ENCODE measurements at regions not wholly inside any gene's neighbourhood (a gene's known extent, or its start where the extent isn't known, plus 50 kb on each side); places are given as distances from the start of the nearest gene placed in this dataset.

GRCh38 chr3:18902081-18902793 lies 246.1 kb upstream of the KCNH8 start:
- TF ChIP-seq CTCF (IDR thresholded peaks at IDR 0.05; ENCODE audit: borderline replicate concordance, extremely low read depth, low read length, poor library complexity, severe bottlenecking) (no peak), EZH2 (IDR thresholded peaks at IDR 0.05; ENCODE audit: borderline replicate concordance, low read depth, low read length, severe bottlenecking) (no peak)
- ATAC-seq (ENCODE audit: insufficient read depth, low read depth) (no peak), DNase-seq (no peak)
- Histone ChIP-seq H3K9ac (ENCODE audit: low read depth, low read length) (no peak overlapping the region), H3K9me3 (ENCODE audit: insufficient read depth, low read length, severe bottlenecking) (no peaks in the 10 kb centered on the region), H3K27ac (ENCODE audit: low read length) (no peak overlapping the region), H2AFZ (ENCODE audit: low read depth, low read length) (no peak overlapping the region), H3K4me3 (ENCODE audit: low read depth in 1 of 2, low read length in 2 of 2) (no peak overlapping the region), H3K36me3 (ENCODE audit: insufficient read depth, low read length) (no peaks in the 10 kb centered on the region), H3K4me2 (ENCODE audit: insufficient read depth, low read length) (no peak overlapping the region), H4K20me1 (ENCODE audit: insufficient read depth, low read length) (no peaks in the 10 kb centered on the region), H3K79me2 (ENCODE audit: insufficient read depth, low read length) (no peaks in the 10 kb centered on the region), H3K4me1 (ENCODE audit: insufficient read depth, low read length) (no peaks in the 10 kb centered on the region), H3K27me3 (ENCODE audit: insufficient read depth, low read length, poor library complexity) (no peaks in the 10 kb centered on the region)

GRCh38 chr3:18901571-18901970 lies 246.7 kb upstream of the KCNH8 start:
- ATAC-seq (ENCODE audit: insufficient read depth, low read depth) (no peak), DNase-seq (no peak)
- H3K27ac ChIP-seq (ENCODE audit: low read length): no peak overlapping the region
- no peaks in the 10 kb centered on the region for H3K79me2 ChIP-seq (ENCODE audit: insufficient read depth, low read length)
- H3K9me3 ChIP-seq (ENCODE audit: insufficient read depth, low read length, severe bottlenecking): no peaks in the 10 kb centered on the region
- no peaks in the 10 kb centered on the region for H4K20me1 ChIP-seq (ENCODE audit: insufficient read depth, low read length)
- no peak overlapping the region for H2AFZ ChIP-seq (ENCODE audit: low read depth, low read length)
- no peaks in the 10 kb centered on the region for H3K4me1 ChIP-seq (ENCODE audit: insufficient read depth, low read length)
- H3K9ac ChIP-seq (ENCODE audit: low read depth, low read length): no peak overlapping the region
- H3K4me2 ChIP-seq (ENCODE audit: insufficient read depth, low read length): no peak overlapping the region
- H3K27me3 ChIP-seq (ENCODE audit: insufficient read depth, low read length, poor library complexity): no peaks in the 10 kb centered on the region
- no peaks in the 10 kb centered on the region for H3K36me3 ChIP-seq (ENCODE audit: insufficient read depth, low read length)
- no peak overlapping the region for H3K4me3 ChIP-seq (ENCODE audit: low read depth in 1 of 2, low read length in 2 of 2)
- TF ChIP-seq CTCF (IDR thresholded peaks at IDR 0.05; ENCODE audit: borderline replicate concordance, extremely low read depth, low read length, poor library complexity, severe bottlenecking): no peak
- TF ChIP-seq EZH2 (IDR thresholded peaks at IDR 0.05; ENCODE audit: borderline replicate concordance, low read depth, low read length, severe bottlenecking): no peak

- no peak overlapping the region for H3K4me3 ChIP-seq (ENCODE audit: low read depth in 1 of 2, low read length in 2 of 2)
- no peaks in the 10 kb centered on the region for H3K4me1 ChIP-seq (ENCODE audit: insufficient read depth, low read length)
- no peaks in the 10 kb centered on the region for H4K20me1 ChIP-seq (ENCODE audit: insufficient read depth, low read length)
- no peak for DNase-seq
- no peak for TF ChIP-seq CTCF (IDR thresholded peaks at IDR 0.05; ENCODE audit: borderline replicate concordance, extremely low read depth, low read length, poor library complexity, severe bottlenecking)
- no peak for TF ChIP-seq EZH2 (IDR thresholded peaks at IDR 0.05; ENCODE audit: borderline replicate concordance, low read depth, low read length, severe bottlenecking)
- no peaks in the 10 kb centered on the region for H3K79me2 ChIP-seq (ENCODE audit: insufficient read depth, low read length)
- H2AFZ ChIP-seq (ENCODE audit: low read depth, low read length): no peak overlapping the region
- H3K9me3 ChIP-seq (ENCODE audit: insufficient read depth, low read length, severe bottlenecking): no peaks in the 10 kb centered on the region
- H3K36me3 ChIP-seq (ENCODE audit: insufficient read depth, low read length): no peaks in the 10 kb centered on the region
- H3K4me2 ChIP-seq (ENCODE audit: insufficient read depth, low read length): no peak overlapping the region
- no peak overlapping the region for H3K27ac ChIP-seq (ENCODE audit: low read length)
- no peak overlapping the region for H3K9ac ChIP-seq (ENCODE audit: low read depth, low read length)
- peaks cover 4% of the 10 kb centered on the region for H3K27me3 ChIP-seq (ENCODE audit: insufficient read depth, low read length, poor library complexity)
- ATAC-seq (ENCODE audit: insufficient read depth, low read depth): no peak
Measured at GRCh38 chr3:18900994-18901393, 247.3 kb upstream of the KCNH8 start.

Measured in DND-41 (cell line).